ENCODE measurements at regions not wholly inside any gene's neighbourhood (a gene's known extent, or its start where the extent isn't known, plus 50 kb on each side); places are given as distances from the start of the nearest gene placed in this dataset.

- H3K4me3 ChIP-seq (ENCODE audit: control insufficient read depth, low read depth, low read length), result no peak overlapping the region
- TF ChIP-seq CTCF (conservative IDR thresholded peaks at IDR 0.05; ENCODE audit: control insufficient read depth, insufficient read depth, low read depth, low read length), result no peak
- DNase-seq (ENCODE audit: low read depth), result no peak
These were observed 207.0 kb upstream of the SLC30A5 start for GRCh38 chr5:68886814-68887213.

DNA sequence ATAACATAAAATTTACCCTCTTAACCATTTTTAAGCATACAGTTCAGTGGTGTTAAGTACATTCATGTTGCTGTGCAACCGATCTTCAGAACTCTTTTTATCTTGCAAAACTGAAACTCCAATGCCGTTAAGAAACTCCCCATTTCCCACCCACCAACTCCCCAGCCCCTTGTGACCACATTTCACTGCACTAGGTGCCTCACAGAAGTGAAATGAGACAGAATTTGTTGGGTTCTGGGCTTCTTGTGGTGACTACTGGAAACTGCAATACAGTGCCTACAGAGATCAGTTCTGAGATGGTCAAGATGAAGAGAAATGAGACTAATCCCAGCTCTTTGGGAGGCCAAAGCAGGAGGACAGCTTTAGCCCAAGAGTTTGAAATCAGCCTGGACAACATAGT, 202.1 kb upstream of the SLC30A5 start:
- no peak for DNase-seq (ENCODE audit: low read depth)
- no peak for TF ChIP-seq CTCF (conservative IDR thresholded peaks at IDR 0.05; ENCODE audit: control insufficient read depth, insufficient read depth, low read depth, low read length)
- H3K4me3 ChIP-seq (ENCODE audit: control insufficient read depth, low read depth, low read length), result no peak overlapping the region

- TF ChIP-seq CTCF (conservative IDR thresholded peaks at IDR 0.05; ENCODE audit: control insufficient read depth, insufficient read depth, low read depth, low read length), result no peak
- no peak overlapping the region for H3K4me3 ChIP-seq (ENCODE audit: control insufficient read depth, low read depth, low read length)
- DNase-seq (ENCODE audit: low read depth), result no peak
These were observed 199.1 kb upstream of the SLC30A5 start for GRCh38 chr5:68894673-68895072.

GRCh38 chr5:68898951-68899471, 194.8 kb upstream of the SLC30A5 start:
- DNase-seq (ENCODE audit: low read depth), result peak; percentile 82
- H3K4me3 ChIP-seq (ENCODE audit: control insufficient read depth, low read depth, low read length), result no peak overlapping the region
- TF ChIP-seq CTCF (conservative IDR thresholded peaks at IDR 0.05; ENCODE audit: control insufficient read depth, insufficient read depth, low read depth, low read length), result no peak

- no peak overlapping the region for H3K4me3 ChIP-seq (ENCODE audit: control insufficient read depth, low read depth, low read length)
- peak; percentile 82 for DNase-seq (ENCODE audit: low read depth)
- TF ChIP-seq CTCF (conservative IDR thresholded peaks at IDR 0.05; ENCODE audit: control insufficient read depth, insufficient read depth, low read depth, low read length), result no peak
These were observed 181.7 kb upstream of the SLC30A5 start for GRCh38 chr5:68911840-68912690.

GRCh38 chr5:68915079-68915478, 178.7 kb upstream of the SLC30A5 start:
- H3K4me3 ChIP-seq (ENCODE audit: control insufficient read depth, low read depth, low read length), result no peak overlapping the region
- DNase-seq (ENCODE audit: low read depth), result no peak
- no peak for TF ChIP-seq CTCF (conservative IDR thresholded peaks at IDR 0.05; ENCODE audit: control insufficient read depth, insufficient read depth, low read depth, low read length)
